ENCODE measurements at regions not wholly inside any gene's neighbourhood (a gene's known extent, or its start where the extent isn't known, plus 50 kb on each side); places are given as distances from the start of the nearest gene placed in this dataset.

DNA sequence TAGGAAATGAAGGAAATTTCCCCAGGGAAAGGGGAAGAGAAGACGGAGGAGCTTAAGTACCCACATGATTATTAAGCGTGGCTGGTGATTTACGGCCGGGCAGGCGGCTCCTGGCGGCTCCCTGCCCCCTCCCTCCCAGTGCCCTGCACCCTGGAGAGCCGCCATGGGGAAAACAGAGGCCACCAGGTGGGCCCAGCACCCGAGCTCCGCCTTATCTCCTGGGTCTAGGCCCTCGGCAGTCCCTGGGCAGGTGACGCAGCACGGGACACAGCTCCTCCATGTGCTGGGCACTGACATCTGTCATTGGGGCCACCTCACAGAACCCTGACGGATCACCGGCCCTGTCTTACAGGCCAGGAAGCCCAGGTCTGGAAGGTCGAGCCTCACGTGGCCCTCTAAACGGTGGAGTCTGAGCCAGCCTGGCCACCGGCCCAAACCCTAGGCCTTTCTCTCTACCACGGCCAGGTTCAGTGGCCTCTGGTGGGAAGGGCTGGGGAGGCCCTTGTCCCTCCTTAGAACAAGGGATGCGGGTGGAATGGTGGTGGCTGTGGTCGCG lies 60.2 kb upstream of the PPARA start:
- TF ChIP-seq, protein P1, sequence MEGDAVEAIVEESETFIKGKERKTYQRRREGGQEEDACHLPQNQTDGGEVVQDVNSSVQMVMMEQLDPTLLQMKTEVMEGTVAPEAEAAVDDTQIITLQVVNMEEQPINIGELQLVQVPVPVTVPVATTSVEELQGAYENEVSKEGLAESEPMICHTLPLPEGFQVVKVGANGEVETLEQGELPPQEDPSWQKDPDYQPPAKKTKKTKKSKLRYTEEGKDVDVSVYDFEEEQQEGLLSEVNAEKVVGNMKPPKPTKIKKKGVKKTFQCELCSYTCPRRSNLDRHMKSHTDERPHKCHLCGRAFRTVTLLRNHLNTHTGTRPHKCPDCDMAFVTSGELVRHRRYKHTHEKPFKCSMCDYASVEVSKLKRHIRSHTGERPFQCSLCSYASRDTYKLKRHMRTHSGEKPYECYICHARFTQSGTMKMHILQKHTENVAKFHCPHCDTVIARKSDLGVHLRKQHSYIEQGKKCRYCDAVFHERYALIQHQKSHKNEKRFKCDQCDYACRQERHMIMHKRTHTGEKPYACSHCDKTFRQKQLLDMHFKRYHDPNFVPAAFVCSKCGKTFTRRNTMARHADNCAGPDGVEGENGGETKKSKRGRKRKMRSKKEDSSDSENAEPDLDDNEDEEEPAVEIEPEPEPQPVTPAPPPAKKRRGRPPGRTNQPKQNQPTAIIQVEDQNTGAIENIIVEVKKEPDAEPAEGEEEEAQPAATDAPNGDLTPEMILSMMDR (optimal IDR thresholded peaks at IDR 0.05 in 1 of 3, IDR thresholded peaks at IDR 0.05 in 1 of 3, conservative IDR thresholded peaks at IDR 0.05 in 1 of 3; ENCODE audit: extremely low read depth in 1 of 3, insufficient read depth in 2 of 3, low read length in 3 of 3), result no peak
- no peak for TF ChIP-seq EZH2 (IDR thresholded peaks at IDR 0.05; ENCODE audit: low read length)
